ENCODE measurements at regions not wholly inside any gene's neighbourhood (a gene's known extent, or its start where the extent isn't known, plus 50 kb on each side); places are given as distances from the start of the nearest gene placed in this dataset.
"Not testable (repeated sequence)": the region's sequence is repeated elsewhere in the genome, so short reads cannot be mapped to it uniquely, and the experiment has no call there.

DNA sequence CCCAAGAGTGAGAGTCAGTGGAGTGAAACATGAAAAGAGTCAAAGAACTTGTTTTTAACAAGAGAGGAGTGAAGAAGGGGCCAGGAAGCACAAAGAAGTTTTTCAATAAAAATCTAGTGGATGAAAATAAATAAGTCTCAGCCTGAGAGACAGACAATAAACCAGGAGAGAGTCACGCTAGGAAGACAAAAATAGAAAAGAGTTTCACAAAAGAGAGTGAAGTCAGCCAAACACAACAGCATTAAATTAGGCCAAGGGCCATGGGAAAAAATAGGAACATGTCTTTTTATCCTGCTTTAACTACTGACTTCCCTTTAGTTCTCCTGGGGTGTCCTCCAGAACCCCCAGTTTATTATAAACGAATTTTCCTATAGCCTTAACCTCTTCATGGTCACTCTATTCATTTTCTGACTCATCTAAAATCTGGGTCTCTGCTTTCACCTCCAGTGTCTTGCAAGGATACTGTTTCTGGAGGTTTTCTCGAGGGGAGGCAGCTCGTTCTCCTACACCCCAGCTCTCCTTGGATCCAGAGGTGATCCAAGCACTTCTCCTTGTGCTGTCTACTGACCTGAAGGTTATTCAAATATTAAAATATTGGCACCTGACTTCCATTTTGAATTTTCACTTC is 571.5 kb upstream of the PPP2R3A start:
- TF ChIP-seq, protein P1, sequence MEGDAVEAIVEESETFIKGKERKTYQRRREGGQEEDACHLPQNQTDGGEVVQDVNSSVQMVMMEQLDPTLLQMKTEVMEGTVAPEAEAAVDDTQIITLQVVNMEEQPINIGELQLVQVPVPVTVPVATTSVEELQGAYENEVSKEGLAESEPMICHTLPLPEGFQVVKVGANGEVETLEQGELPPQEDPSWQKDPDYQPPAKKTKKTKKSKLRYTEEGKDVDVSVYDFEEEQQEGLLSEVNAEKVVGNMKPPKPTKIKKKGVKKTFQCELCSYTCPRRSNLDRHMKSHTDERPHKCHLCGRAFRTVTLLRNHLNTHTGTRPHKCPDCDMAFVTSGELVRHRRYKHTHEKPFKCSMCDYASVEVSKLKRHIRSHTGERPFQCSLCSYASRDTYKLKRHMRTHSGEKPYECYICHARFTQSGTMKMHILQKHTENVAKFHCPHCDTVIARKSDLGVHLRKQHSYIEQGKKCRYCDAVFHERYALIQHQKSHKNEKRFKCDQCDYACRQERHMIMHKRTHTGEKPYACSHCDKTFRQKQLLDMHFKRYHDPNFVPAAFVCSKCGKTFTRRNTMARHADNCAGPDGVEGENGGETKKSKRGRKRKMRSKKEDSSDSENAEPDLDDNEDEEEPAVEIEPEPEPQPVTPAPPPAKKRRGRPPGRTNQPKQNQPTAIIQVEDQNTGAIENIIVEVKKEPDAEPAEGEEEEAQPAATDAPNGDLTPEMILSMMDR (IDR thresholded peaks at IDR 0.05) = no peak
- Histone ChIP-seq H3K36me3 (no peaks in the 10 kb centered on the region), H3K4me3 (no peak overlapping the region), H3K27ac (no peak overlapping the region), H3K4me1 (peaks cover 0 to 4% of the 10 kb centered on the region in 2 donors), H3K9me3 (peaks cover 0 to 27% of the 10 kb centered on the region in 2 donors), H3K27me3 (no peaks in the 10 kb centered on the region)
- no peak for DNase-seq (ENCODE audit: low spot score)

DNA sequence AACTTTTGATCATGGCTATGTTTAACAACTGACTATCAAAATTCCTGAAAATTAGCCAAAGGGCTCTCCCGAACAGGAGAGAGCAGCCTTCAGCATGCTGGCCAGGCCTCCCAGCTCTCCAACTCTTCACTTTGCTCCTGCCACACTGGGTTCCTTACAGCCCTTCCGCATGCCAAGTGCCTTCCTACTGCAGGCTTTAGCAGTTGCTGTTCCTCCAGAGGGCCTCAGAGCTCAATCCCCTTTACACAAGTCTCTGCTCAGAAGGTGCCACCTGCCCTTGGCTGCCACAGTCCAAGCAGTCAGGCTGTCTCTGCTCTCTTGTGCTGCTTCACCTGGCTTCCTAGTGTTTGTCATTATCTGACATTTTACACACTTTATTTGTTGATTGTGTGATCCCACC is 553.1 kb upstream of the PPP2R3A start:
- Histone ChIP-seq H3K9me3 (no peaks in the 10 kb centered on the region), H3K27me3 (no peaks in the 10 kb centered on the region), H3K27ac (no peak overlapping the region), H3K4me1 (no peaks in the 10 kb centered on the region), H3K36me3 (no peaks in the 10 kb centered on the region), H3K4me3 (no peak overlapping the region)
- TF ChIP-seq, protein P1 (IDR thresholded peaks at IDR 0.05) = no peak
- no peak for DNase-seq (ENCODE audit: low spot score)

DNA sequence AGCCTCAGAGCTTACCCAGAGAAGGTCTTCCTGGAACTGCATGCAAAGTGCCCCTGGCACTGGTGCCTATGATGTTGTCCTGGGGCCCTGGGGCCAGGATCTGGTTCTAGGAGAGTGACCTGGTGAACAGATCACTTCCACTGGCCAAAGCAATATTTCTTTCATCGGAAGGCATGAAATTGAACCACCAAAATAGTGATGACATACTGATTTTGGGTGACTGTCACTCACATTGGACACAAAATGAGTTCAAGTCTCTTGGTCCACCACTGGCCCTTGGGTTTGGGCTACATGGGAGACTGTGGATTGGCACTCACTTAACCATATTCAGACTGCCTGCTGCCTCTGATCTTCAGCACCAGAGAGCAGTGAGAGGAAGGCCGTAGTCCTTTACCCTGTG is 549.3 kb upstream of the PPP2R3A start:
- H3K27me3 ChIP-seq = no peaks in the 10 kb centered on the region
- H3K36me3 ChIP-seq = no peaks in the 10 kb centered on the region
- H3K4me3 ChIP-seq = no peak overlapping the region
- H3K4me1 ChIP-seq = no peaks in the 10 kb centered on the region
- TF ChIP-seq, protein P1 (IDR thresholded peaks at IDR 0.05) = no peak
- no peaks in the 10 kb centered on the region for H3K9me3 ChIP-seq
- no peak overlapping the region for H3K27ac ChIP-seq
- DNase-seq (ENCODE audit: low spot score) = no peak

DNA sequence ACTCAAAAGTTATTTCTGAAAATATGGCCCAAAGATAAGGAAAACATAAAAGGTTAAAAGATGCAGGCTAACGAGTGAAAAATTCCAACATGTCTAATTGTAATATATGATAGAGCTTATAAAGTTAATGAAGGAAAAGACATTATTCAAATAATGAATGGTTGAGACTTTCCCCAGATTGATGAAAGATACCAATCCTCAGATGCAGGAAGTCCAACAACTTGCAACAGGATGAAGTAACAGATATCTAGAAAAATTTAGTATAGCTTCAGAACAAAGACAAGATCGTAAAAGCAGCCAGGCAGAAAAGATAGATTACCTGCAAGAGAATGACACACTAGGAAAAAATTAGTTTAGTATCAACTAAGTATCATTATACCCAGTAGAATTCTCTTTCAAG is 546.4 kb upstream of the PPP2R3A start:
- TF ChIP-seq, protein P1 (IDR thresholded peaks at IDR 0.05) = no peak

DNA sequence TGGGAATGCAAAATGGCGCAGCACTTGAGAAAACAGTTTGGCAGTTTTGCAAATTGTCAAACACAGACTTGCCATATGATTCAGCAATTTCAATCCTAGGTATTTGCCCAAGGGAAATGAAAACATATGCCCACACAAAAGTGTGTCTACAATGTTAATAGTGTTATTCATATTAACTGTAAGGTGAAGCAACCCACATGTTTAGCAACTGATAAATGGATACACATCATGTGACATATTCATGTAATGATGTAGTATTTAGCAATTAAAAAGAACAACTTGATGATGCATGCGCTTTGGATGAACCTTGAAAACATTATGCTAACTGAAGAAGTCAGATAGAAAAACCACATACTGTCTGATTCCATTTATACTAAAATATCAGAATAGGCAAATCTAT is 539.0 kb upstream of the PPP2R3A start:
- H3K27me3 ChIP-seq = no peaks in the 10 kb centered on the region
- TF ChIP-seq, protein P1 (IDR thresholded peaks at IDR 0.05) = no peak
- no peaks in the 10 kb centered on the region for H3K4me1 ChIP-seq
- no peaks in the 10 kb centered on the region for H3K36me3 ChIP-seq
- no peak overlapping the region for H3K4me3 ChIP-seq
- no peaks in the 10 kb centered on the region for H3K9me3 ChIP-seq
- no peak for DNase-seq (ENCODE audit: low spot score)
- no peak overlapping the region for H3K27ac ChIP-seq

More for the DNA sequence above, 546.4 kb upstream of the PPP2R3A start:
- no peak for DNase-seq (ENCODE audit: low spot score)
- Histone ChIP-seq H3K9me3 (no peaks in the 10 kb centered on the region), H3K27ac (no peak overlapping the region), H3K27me3 (no peaks in the 10 kb centered on the region), H3K4me1 (no peaks in the 10 kb centered on the region), H3K4me3 (no peak overlapping the region), H3K36me3 (no peaks in the 10 kb centered on the region)

DNA sequence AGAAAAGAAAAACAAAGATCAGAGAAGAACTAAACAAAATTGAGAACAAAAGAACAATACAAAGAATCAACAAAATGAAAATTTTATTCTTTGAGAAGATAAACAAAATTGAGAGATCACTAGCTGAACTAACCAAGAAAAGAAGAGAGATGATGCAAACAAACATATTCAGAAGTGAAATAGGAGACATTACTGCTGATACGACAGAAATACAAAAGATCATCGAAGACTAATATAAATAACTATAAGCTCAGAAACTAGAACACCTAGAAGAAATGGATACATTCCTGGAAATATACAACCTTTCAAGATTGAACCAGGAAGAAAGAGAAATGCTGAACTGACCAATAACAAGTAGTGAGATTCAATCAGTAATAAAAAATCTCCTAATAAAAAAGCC is 533.1 kb upstream of the PPP2R3A start:
- Histone ChIP-seq H3K27me3 (no peaks in the 10 kb centered on the region), H3K27ac (no peak overlapping the region)

DNA sequence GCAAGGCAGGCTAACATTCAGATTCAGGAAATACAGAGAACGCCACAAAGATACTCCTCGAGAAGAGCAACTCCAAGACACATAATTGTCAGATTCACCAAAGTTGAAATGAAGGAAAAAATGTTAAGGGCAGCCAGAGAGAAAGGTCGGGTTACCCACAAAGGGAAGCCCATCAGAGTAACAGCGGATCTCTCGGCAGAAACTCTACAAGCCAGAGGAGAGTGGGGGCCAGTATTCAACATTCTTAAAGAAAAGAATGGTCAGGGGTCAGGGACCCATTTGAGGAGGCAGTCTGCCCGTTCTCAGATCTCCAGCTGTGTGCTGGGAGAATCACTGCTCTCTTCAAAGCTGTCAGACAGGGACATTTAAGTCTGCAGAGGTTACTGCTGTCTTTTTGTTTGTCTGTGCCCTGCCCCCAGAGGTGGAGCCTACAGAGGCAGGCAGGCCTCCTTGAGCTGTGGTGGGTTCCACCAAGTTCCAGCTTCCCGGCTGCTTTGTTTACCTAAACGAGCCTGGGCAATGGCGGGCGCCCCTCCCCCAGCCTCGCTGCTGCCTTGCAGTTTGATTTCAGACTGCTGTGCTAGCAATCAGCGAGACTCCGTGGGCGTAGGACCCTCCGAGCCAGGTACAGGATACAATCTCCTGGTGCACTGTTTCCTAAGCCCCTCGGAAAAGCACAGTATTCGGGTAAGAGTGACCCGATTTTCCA is 526.5 kb upstream of the PPP2R3A start:
- H3K36me3 ChIP-seq; H3K4me1 ChIP-seq; DNase-seq (ENCODE audit: low spot score); H3K27ac ChIP-seq; H3K27me3 ChIP-seq; H3K4me3 ChIP-seq; H3K9me3 ChIP-seq: not testable (repeated sequence)

More for the DNA sequence above, 533.1 kb upstream of the PPP2R3A start:
- no peaks in the 10 kb centered on the region for H3K9me3 ChIP-seq
- no peaks in the 10 kb centered on the region for H3K4me1 ChIP-seq
- TF ChIP-seq, protein P1 (IDR thresholded peaks at IDR 0.05) = no peak
- no peak for DNase-seq (ENCODE audit: low spot score)
- H3K36me3 ChIP-seq = no peaks in the 10 kb centered on the region
- no peak overlapping the region for H3K4me3 ChIP-seq

DNA sequence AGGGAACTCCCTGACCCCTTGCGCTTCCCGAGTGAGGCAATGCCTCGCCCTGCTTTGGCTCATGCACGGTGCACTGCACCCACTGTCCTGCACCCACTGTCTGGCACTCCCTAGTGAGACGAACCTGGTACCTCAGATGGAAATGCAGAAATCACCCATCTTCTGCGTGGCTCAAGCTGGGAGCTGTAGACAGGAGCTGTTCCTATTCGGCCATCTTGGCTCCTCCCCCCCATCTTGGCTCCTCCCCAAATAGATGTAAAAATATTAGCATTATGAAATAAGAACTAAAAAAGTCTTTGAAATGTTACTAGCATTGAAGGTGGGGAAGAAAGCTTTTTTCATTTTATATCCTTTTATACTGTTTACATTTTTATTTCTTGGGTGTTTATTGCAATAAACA is 525.9 kb upstream of the PPP2R3A start:
- H3K9me3 ChIP-seq; H3K36me3 ChIP-seq; H3K27me3 ChIP-seq; H3K27ac ChIP-seq; DNase-seq (ENCODE audit: low spot score); H3K4me1 ChIP-seq; H3K4me3 ChIP-seq: not testable (repeated sequence)

Data from right atrium auricular region (tissue), 2 donors.